Middle frontal gyrus (tissue), 1 donor: ENCODE measurements at regions not wholly inside any gene's neighbourhood (a gene's known extent, or its start where the extent isn't known, plus 50 kb on each side); places are given as distances from the start of the nearest gene placed in this dataset.
"Not testable (repeated sequence)": the region's sequence is repeated elsewhere in the genome, so short reads cannot be mapped to it uniquely, and the experiment has no call there.

ENCODE experiments used
- DNase-seq: peaks from one replicate; pipeline ENCODE4 v3.0.0-alpha.2; 2015; ENCODE audit warnings: low spot score; ENCODE audit errors: extremely low spot score

GRCh38 chr7:27410812-27411544 lies 168.4 kb downstream of the EVX1 start:
- DNase-seq = no peak

DNA sequence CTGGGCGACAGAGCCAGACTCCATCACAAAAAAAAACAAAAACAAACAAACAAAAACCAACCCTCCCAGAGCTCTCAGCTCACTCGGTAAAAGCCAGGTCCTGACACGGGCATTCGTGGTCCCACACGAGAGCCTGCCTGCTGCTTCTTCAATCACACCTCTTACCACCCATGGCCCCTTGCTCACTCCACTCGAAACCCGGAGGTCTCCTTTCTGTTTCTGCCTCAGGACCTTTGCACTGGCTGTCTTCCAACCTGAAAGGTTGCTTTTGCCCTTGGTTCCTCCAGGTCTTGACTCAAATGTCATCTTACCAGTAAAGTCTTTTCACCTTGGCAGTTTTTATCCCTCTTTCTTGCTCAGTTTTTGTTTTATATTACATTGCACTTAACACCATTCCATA lies 169.6 kb downstream of the EVX1 start:
- no peak for DNase-seq

DNA sequence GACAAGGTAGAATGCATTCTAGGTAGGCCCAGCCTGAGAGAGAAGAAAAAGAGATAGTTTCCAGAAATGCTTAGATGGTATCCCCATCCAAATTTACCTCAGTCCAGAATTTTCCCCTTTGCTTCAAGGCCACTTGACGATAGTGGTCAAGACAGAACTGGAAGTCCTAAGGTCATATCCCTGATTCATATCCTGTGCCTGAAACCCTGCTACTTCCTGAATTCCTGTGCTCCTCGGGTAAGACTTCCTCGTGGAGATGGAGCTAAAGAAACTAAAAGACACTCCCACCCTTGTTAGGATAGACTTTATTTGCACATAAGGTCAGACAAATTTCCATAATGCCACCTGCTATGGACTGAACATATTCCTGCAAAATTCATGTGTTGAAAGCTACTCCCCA lies 175.9 kb downstream of the EVX1 start:
- DNase-seq = no peak

- DNase-seq = no peak
Measured at GRCh38 chr7:27419581-27420177, 177.1 kb downstream of the EVX1 start.

GRCh38 chr7:27420702-27421101 lies 178.1 kb downstream of the EVX1 start:
- DNase-seq = no peak

DNA sequence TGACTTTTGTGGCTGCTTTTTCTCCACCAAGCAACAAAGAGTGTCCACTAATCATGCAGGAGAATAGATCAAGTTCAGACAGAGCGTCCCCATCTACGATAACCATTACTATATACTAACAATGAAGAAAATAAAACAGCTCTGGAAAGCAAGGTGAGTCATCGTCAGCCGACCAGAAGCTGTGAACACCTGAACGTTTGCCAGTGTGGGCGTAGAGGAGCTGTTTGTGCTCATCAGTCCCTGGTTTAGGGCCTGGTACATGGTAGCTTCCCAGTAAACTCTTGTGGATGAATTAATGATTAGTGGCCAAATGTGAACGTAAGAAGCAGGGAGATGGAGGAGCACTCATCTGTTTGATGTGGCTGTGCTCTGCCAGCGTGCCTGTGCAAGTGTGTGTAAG lies 180.7 kb downstream of the EVX1 start:
- no peak for DNase-seq

DNA sequence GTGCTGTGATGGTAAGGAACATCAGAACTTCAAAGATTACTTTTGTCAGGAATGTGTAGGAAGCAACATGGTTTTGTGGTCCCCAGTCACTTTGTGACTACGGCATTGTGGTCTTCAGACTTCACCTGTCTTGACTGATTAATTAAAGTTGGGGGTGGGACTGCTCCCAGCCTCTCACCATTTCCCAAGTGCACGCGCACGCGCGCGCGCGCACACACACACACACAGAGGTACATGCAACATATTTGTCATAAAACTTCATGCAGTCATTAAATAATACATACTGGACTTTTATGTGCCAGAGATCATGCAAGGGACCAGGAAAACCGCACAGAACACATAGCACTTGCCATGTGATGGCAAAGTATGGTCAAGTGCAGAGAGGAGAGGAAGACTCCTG lies 181.2 kb downstream of the EVX1 start:
- no peak for DNase-seq

- no peak for DNase-seq
Measured at GRCh38 chr7:27424231-27424630, 181.6 kb downstream of the EVX1 start.

GRCh38 chr7:27424749-27425148 lies 182.1 kb downstream of the EVX1 start:
- DNase-seq = no peak

DNA sequence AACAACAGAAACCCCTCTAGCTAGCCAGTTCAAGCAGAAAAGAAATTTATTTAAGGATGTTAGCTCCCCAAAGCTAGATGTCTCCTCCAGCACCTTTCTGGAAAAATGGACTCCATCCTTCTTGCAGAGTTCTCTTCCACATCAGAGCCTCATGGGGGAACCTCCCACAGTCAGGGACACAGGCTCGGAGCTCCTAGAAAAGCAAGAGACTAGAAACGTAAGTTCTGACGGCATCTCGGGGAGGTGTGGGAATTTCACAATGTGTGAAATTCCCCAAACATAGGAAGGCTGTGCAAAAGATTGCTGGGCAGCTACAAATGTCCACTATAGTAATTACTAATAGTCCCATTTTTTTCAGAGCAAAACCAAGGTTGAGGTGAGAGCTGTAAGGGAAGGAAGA lies 184.8 kb downstream of the EVX1 start:
- DNase-seq = no peak

DNA sequence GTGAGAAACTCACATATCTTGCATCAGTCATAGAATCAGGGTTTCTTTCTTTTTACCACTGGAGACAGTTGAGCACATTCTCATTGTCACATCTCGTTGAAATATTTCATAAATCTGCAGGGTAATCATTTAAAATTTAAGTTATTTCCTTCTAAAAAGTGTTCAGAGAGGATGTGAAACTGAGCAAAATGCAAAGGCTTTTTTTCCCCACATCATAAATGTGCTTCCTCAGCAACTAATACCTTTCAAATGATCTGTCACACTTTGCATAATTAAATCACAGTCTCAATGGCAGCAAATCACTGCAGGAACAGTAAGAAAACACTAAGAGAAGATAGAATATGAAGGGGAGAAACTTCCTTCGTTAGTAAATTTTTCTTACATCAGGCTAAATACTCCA lies 187.5 kb downstream of the EVX1 start:
- no peak for DNase-seq

DNA sequence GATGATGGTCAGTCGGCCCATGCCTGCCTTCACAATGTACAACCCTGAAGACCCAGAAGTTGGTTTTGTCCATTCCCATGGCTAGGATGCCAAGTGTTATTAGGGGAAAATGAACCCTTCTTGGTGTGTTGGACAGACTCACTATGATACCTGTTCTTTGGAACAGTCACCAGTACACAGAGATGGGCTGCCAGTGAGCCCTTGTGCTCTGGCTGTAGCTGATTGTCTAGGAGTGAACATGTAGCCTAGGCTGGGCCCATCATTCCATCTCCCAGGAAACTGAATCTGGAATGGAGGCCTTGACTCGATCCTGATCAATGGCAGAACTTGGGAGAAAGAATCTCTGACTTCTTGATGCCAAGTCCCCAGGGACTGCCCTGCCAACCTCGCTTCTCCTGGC lies 188.9 kb downstream of the EVX1 start:
- DNase-seq = no peak

GRCh38 chr7:27433581-27433980 lies 191.0 kb downstream of the EVX1 start:
- DNase-seq = no peak

GRCh38 chr7:27434756-27435400 lies 192.3 kb downstream of the EVX1 start:
- DNase-seq = no peak

GRCh38 chr7:27435461-27435860 lies 192.9 kb downstream of the EVX1 start:
- no peak for DNase-seq

DNA sequence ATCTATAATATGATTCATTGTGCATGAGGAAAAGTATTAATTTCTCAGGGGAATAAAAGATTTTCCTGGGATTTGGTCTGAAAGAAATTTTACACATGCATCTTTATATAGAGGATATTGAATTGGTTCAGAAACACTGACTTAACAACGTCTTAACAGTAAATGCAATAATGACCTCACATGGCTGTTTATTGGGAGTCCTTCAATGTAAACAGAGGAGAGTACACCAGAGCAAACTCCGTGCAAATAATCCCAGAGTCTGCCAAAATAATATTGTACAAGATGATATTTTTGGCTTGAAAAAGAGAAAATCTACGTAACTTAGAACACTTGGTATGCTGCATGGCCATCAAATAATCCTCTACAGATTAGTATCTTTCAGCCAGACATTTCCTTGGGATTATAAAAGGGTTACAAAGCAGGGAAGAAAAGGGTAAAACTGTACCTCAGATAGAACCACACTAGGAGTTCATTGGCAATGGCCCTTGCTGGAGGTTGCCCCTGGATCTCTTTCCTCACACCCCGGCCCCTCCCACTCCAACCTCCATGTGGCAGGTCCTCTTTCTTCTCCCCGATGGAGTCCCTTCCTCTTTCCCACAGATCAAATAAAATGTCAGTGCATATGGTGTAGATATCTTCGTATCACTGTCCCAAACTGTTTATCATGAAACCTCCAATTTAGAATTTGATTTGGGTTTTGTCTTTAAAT lies 196.4 kb downstream of the EVX1 start:
- no peak for DNase-seq

GRCh38 chr7:27442455-27442854 lies 199.9 kb downstream of the EVX1 start:
- no peak for DNase-seq

DNA sequence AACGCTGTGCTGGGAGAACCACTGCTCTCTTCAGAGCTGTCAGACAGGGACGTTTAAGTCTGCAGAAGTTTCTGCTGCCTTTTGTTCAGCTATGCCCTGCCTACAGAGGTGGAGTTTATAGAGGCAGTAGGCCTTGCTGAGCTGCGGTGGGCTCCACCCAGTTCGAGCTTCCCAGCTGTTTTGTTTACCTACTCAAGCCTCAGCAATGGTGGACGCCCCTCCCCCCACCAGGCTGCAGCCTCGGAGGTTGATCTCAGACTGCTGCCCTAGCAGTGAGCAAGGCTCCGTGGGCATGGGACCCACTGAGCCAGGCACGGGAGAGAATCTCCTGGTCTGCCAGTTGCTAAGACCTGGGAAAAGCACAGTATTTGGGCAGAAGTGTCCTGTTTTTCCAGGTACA lies 206.4 kb downstream of the EVX1 start:
- DNase-seq = not testable (repeated sequence)

GRCh38 chr7:27453702-27454405 lies 208.8 kb downstream of the HIBADH start:
- no peak for DNase-seq

GRCh38 chr7:27457120-27457519 lies 205.6 kb downstream of the HIBADH start:
- not testable (repeated sequence) for DNase-seq
